Karpas-422 (cell line): ENCODE measurements at regions not wholly inside any gene's neighbourhood (a gene's known extent, or its start where the extent isn't known, plus 50 kb on each side); places are given as distances from the start of the nearest gene placed in this dataset.

Experiments used
- DNase-seq: peaks from one replicate; pipeline ENCODE4 v3.0.0-alpha.2; 2015
- H2AFZ ChIP-seq: fragments of 200-600 bp; sonication (generic); 2 replicates; pipeline ENCODE4 v1.6.1; 2014; ENCODE audit warnings: antibody characterized with exemption, low read length, mixed read lengths
- H3K27ac ChIP-seq: fragments of 200-600 bp; sonication (generic); 2 replicates; pipeline ENCODE4 v1.5.1; 2014; ENCODE audit warnings: mild to moderate bottlenecking, low read length, moderate library complexity
- H3K27me3 ChIP-seq: fragments of 200-600 bp; sonication (generic); 2 replicates; pipeline ENCODE4 v1.6.1; 2014; ENCODE audit warnings: low read length, mixed read lengths
- H3K36me3 ChIP-seq: fragments of 200-600 bp; sonication (generic); 2 replicates; pipeline ENCODE4 v1.6.1; 2014; ENCODE audit warnings: low read length, mixed read lengths; ENCODE audit not compliant: insufficient read depth
- H3K4me1 ChIP-seq: fragments of 200-600 bp; sonication (generic); 2 replicates; pipeline ENCODE4 v1.6.1; 2014; ENCODE audit warnings: mild to moderate bottlenecking, low read length, mixed read lengths
- H3K4me2 ChIP-seq: fragments of 200-600 bp; sonication (generic); 2 replicates; pipeline ENCODE4 v1.6.1; 2014; ENCODE audit warnings: low read length, low read depth, mild to moderate bottlenecking; ENCODE audit not compliant: poor library complexity, severe bottlenecking
- H3K4me3 ChIP-seq: fragments of 200-600 bp; sonication (generic); 2 replicates; pipeline ENCODE4 v1.5.1; 2014; ENCODE audit warnings: mild to moderate bottlenecking, antibody characterized with exemption, low read length, mixed read lengths
- H3K79me2 ChIP-seq: fragments of 200-600 bp; sonication (generic); 2 replicates; pipeline ENCODE4 v1.6.1; 2014; ENCODE audit warnings: mild to moderate bottlenecking, low read length, mixed read lengths
- H3K9ac ChIP-seq: fragments of 200-600 bp; sonication (generic); 2 replicates; pipeline ENCODE4 v1.6.0; 2014; ENCODE audit warnings: low read length
- H3K9me2 ChIP-seq: fragments of 200-600 bp; sonication (generic), shearing (Covaris generic); replicated peaks from 2 replicates; pipeline ENCODE4 v1.6.0; 2014; ENCODE audit warnings: mild to moderate bottlenecking, low read length, moderate library complexity; ENCODE audit not compliant: insufficient read depth
- H3K9me3 ChIP-seq: fragments of 300-700, 200-600 bp; sonication (generic); 2 replicates; pipeline ENCODE4 v1.6.1; 2014; ENCODE audit warnings: low read length, mixed read lengths
- H4K20me1 ChIP-seq: fragments of 200-600 bp; sonication (generic); 2 replicates; pipeline ENCODE4 v1.6.1; 2014; ENCODE audit warnings: mild to moderate bottlenecking, antibody characterized with exemption, low read length, low read depth; ENCODE audit not compliant: insufficient read depth

- no peaks in the 10 kb centered on the region for H3K79me2 ChIP-seq
- no peak overlapping the region for H3K9ac ChIP-seq
- no peak for DNase-seq
- no peaks in the 10 kb centered on the region for H3K9me2 ChIP-seq
- no peaks in the 10 kb centered on the region for H4K20me1 ChIP-seq
- H3K4me1 ChIP-seq: no peaks in the 10 kb centered on the region
- no peak overlapping the region for H3K4me3 ChIP-seq
- H2AFZ ChIP-seq: no peak overlapping the region
- no peak overlapping the region for H3K27ac ChIP-seq
- no peaks in the 10 kb centered on the region for H3K36me3 ChIP-seq
- H3K4me2 ChIP-seq: no peak overlapping the region
- no peaks in the 10 kb centered on the region for H3K27me3 ChIP-seq
- H3K9me3 ChIP-seq: no peaks in the 10 kb centered on the region
Observed at GRCh38 chr14:101045511-101045910, 142.0 kb upstream of the RTL1 start.

GRCh38 chr14:101046071-101046470, 142.5 kb upstream of the RTL1 start:
- no peaks in the 10 kb centered on the region for H3K36me3 ChIP-seq
- no peak for DNase-seq
- H4K20me1 ChIP-seq: no peaks in the 10 kb centered on the region
- no peaks in the 10 kb centered on the region for H3K79me2 ChIP-seq
- H3K9ac ChIP-seq: no peak overlapping the region
- no peak overlapping the region for H3K27ac ChIP-seq
- no peaks in the 10 kb centered on the region for H3K9me3 ChIP-seq
- no peak overlapping the region for H2AFZ ChIP-seq
- no peaks in the 10 kb centered on the region for H3K9me2 ChIP-seq
- no peaks in the 10 kb centered on the region for H3K4me1 ChIP-seq
- H3K4me3 ChIP-seq: no peak overlapping the region
- no peaks in the 10 kb centered on the region for H3K27me3 ChIP-seq
- H3K4me2 ChIP-seq: no peak overlapping the region

- no peaks in the 10 kb centered on the region for H3K79me2 ChIP-seq
Observed at GRCh38 chr14:101047326-101047725, 143.8 kb upstream of the RTL1 start.

DNA sequence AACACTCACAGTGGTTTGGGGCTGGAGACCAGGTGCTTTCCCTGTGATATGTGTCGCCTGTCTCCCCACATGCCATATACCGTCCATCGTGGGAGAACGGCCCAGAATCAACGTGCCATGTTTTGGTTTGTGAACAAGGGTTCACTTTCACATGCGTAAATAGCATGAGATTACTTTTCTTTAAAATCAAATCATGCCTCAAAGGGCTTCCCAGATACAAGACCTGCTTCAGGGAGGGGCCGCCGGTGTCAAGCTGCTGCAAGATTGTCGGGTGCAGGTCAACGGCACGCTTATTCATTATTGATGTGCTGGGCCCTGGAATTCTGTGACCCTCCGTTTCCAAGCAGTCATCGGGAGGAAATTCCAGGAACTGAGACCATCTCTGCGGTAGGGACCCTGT, 145.2 kb upstream of the RTL1 start:
- Histone ChIP-seq H2AFZ (no peak overlapping the region), H3K9me3 (no peaks in the 10 kb centered on the region), H3K27me3 (no peaks in the 10 kb centered on the region), H3K4me1 (no peaks in the 10 kb centered on the region), H3K4me2 (no peak overlapping the region), H3K27ac (no peak overlapping the region), H3K9ac (no peak overlapping the region), H3K9me2 (no peaks in the 10 kb centered on the region), H4K20me1 (no peaks in the 10 kb centered on the region), H3K4me3 (no peak overlapping the region), H3K79me2 (no peaks in the 10 kb centered on the region), H3K36me3 (no peaks in the 10 kb centered on the region)
- no peak for DNase-seq

More at GRCh38 chr14:101047326-101047725, 143.8 kb upstream of the RTL1 start:
- Histone ChIP-seq H3K27ac (no peak overlapping the region), H3K9me2 (no peaks in the 10 kb centered on the region), H3K9ac (no peak overlapping the region), H3K36me3 (no peaks in the 10 kb centered on the region), H3K4me1 (no peaks in the 10 kb centered on the region), H3K27me3 (no peaks in the 10 kb centered on the region), H2AFZ (no peak overlapping the region), H3K4me2 (no peak overlapping the region), H4K20me1 (no peaks in the 10 kb centered on the region), H3K4me3 (no peak overlapping the region), H3K9me3 (no peaks in the 10 kb centered on the region)
- no peak for DNase-seq

DNA sequence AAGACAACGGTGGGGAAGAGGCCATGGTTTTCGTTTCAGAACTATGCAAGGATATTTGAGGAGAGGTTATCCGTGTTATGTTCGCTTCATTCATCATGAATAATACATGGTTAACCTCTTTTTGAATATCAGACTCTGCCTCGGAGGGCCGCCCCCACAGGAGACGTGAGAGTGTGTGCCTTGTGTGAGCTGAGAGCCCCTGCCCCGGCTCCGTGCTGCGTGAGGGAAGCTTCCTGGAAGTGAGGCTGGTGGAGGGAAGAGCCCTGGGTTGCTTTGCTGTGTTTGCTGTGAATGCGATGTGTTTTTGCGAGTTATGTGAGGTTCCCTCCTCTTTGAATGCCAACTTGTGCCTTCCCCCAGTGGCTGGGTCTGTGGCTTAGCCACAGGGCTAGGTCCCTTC, 146.0 kb upstream of the RTL1 start:
- Histone ChIP-seq H3K9me2 (no peaks in the 10 kb centered on the region), H3K36me3 (no peaks in the 10 kb centered on the region), H3K9ac (no peak overlapping the region), H2AFZ (no peak overlapping the region), H3K4me3 (no peak overlapping the region), H3K9me3 (no peaks in the 10 kb centered on the region), H3K4me2 (no peak overlapping the region), H3K27me3 (no peaks in the 10 kb centered on the region), H3K79me2 (no peaks in the 10 kb centered on the region), H4K20me1 (no peaks in the 10 kb centered on the region), H3K27ac (no peak overlapping the region), H3K4me1 (no peaks in the 10 kb centered on the region)
- DNase-seq: no peak

- Histone ChIP-seq H3K27me3 (no peaks in the 10 kb centered on the region), H2AFZ (no peak overlapping the region)
Observed at GRCh38 chr14:101049942-101050341, 146.4 kb upstream of the RTL1 start.

DNA sequence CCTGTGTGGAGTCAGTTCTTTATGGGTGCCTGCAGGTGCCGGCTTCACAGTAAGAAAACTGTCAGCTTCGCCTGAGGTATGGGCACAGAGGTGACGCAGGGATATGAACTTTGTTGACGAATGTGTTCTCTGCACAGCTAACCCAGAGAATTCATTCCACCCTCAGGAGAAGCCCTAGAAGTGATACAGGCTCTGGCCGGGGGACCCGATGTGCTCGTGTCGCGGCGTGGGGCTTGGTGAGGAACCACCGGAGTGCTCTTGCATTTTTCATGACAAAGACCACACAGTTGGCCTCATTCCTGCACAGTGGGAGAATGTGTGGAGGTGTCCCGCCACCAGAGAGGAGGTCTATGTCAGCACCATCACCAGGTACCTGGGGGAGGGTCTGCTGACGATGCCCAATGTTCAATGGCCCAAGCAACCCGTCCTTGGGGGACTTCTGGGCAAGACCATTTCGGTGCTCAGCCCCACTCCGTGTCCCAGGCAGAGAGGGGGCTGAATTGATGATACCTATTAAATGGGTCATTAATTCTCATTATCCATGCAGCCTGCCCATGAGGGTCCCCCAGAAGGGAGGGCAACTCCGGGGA, 147.5 kb upstream of the RTL1 start:
- H3K4me2 ChIP-seq: no peak overlapping the region
- no peaks in the 10 kb centered on the region for H3K36me3 ChIP-seq
- H2AFZ ChIP-seq: no peak overlapping the region
- H3K4me1 ChIP-seq: no peaks in the 10 kb centered on the region
- no peaks in the 10 kb centered on the region for H3K9me2 ChIP-seq
- no peak overlapping the region for H3K9ac ChIP-seq
- no peak for DNase-seq
- no peak overlapping the region for H3K27ac ChIP-seq
- no peaks in the 10 kb centered on the region for H3K27me3 ChIP-seq
- H3K9me3 ChIP-seq: no peaks in the 10 kb centered on the region
- H4K20me1 ChIP-seq: no peaks in the 10 kb centered on the region
- no peak overlapping the region for H3K4me3 ChIP-seq
- H3K79me2 ChIP-seq: no peaks in the 10 kb centered on the region

More at GRCh38 chr14:101049942-101050341, 146.4 kb upstream of the RTL1 start:
- Histone ChIP-seq H3K27ac (no peak overlapping the region), H3K9me3 (no peaks in the 10 kb centered on the region), H3K4me3 (no peak overlapping the region), H3K9ac (no peak overlapping the region), H3K36me3 (no peaks in the 10 kb centered on the region), H4K20me1 (no peaks in the 10 kb centered on the region), H3K4me2 (no peak overlapping the region), H3K79me2 (no peaks in the 10 kb centered on the region), H3K9me2 (no peaks in the 10 kb centered on the region), H3K4me1 (no peaks in the 10 kb centered on the region)
- DNase-seq: no peak

DNA sequence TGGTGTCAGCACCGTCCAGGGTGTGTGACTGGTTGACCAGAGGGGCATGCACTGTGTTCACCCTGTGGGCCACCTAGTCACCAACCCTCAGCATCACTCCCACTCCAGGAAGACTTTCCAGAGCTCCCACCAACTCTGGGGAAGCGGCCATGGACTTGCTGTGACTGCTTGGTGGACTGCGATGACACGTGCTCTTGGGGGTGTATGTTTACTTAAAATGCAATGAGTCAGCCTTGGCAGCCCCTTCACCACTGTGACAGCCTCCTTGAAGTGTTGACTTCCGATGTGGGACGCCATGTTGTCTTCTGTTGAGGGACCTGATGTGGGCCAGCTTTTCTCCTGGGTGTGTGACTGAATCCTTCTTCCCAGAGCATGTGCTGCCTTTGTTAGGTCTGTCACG, 151.1 kb upstream of the RTL1 start:
- Histone ChIP-seq H3K27me3 (no peaks in the 10 kb centered on the region), H3K79me2 (no peaks in the 10 kb centered on the region), H3K4me1 (no peaks in the 10 kb centered on the region), H4K20me1 (no peaks in the 10 kb centered on the region), H3K9me3 (no peaks in the 10 kb centered on the region), H2AFZ (no peak overlapping the region), H3K9me2 (no peaks in the 10 kb centered on the region), H3K27ac (no peak overlapping the region), H3K36me3 (no peaks in the 10 kb centered on the region), H3K4me2 (no peak overlapping the region), H3K4me3 (no peak overlapping the region), H3K9ac (no peak overlapping the region)
- DNase-seq: no peak
